ENCODE measurements at regions not wholly inside any gene's neighbourhood (a gene's known extent, or its start where the extent isn't known, plus 50 kb on each side); places are given as distances from the start of the nearest gene placed in this dataset.
A peak's percentile ranks its signal among the peaks of the same experiment; 100 is the strongest.
"Not testable (repeated sequence)": the region's sequence is repeated elsewhere in the genome, so short reads cannot be mapped to it uniquely, and the experiment has no call there.

- no peak for DNase-seq (ENCODE audit: low read depth, low spot score)
Measured at GRCh38 chr7:10577866-10578374, 395.8 kb upstream of the PHF14 start.

- no peak for DNase-seq (ENCODE audit: low read depth, low spot score)
Measured at GRCh38 chr7:10579561-10579960, 394.1 kb upstream of the PHF14 start.

GRCh38 chr7:10584886-10585285 lies 388.8 kb upstream of the PHF14 start:
- peak; percentile 14 for DNase-seq (ENCODE audit: low read depth, low spot score)

GRCh38 chr7:10588084-10588483 lies 385.6 kb upstream of the PHF14 start:
- no peak for DNase-seq (ENCODE audit: low read depth, low spot score)

- DNase-seq (ENCODE audit: low read depth, low spot score): no peak
Measured at GRCh38 chr7:10592604-10593003, 381.1 kb upstream of the PHF14 start.

- DNase-seq (ENCODE audit: low read depth, low spot score): no peak
Measured at GRCh38 chr7:10593080-10593479, 380.6 kb upstream of the PHF14 start.

- no peak for DNase-seq (ENCODE audit: low read depth, low spot score)
Measured at GRCh38 chr7:10596827-10597226, 376.8 kb upstream of the PHF14 start.

GRCh38 chr7:10604128-10604527 lies 369.5 kb upstream of the PHF14 start:
- no peak for DNase-seq (ENCODE audit: low read depth, low spot score)

GRCh38 chr7:10612950-10613349 lies 360.7 kb upstream of the PHF14 start:
- DNase-seq (ENCODE audit: low read depth, low spot score): no peak

- no peak for DNase-seq (ENCODE audit: low read depth, low spot score)
Measured at GRCh38 chr7:10618953-10619352, 354.7 kb upstream of the PHF14 start.

GRCh38 chr7:10632712-10633111 lies 341.0 kb upstream of the PHF14 start:
- DNase-seq (ENCODE audit: low read depth, low spot score): no peak

GRCh38 chr7:10634239-10634638 lies 339.4 kb upstream of the PHF14 start:
- DNase-seq (ENCODE audit: low read depth, low spot score): no peak

GRCh38 chr7:10637991-10638390 lies 335.7 kb upstream of the PHF14 start:
- no peak for DNase-seq (ENCODE audit: low read depth, low spot score)

- no peak for DNase-seq (ENCODE audit: low read depth, low spot score)
Measured at GRCh38 chr7:10643545-10643944, 330.1 kb upstream of the PHF14 start.

GRCh38 chr7:10644849-10645248 lies 328.8 kb upstream of the PHF14 start:
- DNase-seq (ENCODE audit: low read depth, low spot score): peak; percentile 0

- DNase-seq (ENCODE audit: low read depth, low spot score): no peak
Measured at GRCh38 chr7:10646194-10646593, 327.5 kb upstream of the PHF14 start.

- no peak for DNase-seq (ENCODE audit: low read depth, low spot score)
Measured at GRCh38 chr7:10648289-10648688, 325.4 kb upstream of the PHF14 start.

- DNase-seq (ENCODE audit: low read depth, low spot score): not testable (repeated sequence)
Measured at GRCh38 chr7:10649120-10649519, 324.6 kb upstream of the PHF14 start.

- no peak for DNase-seq (ENCODE audit: low read depth, low spot score)
Measured at GRCh38 chr7:10655031-10655430, 318.6 kb upstream of the PHF14 start.

GRCh38 chr7:10657201-10657600 lies 316.5 kb upstream of the PHF14 start:
- no peak for DNase-seq (ENCODE audit: low read depth, low spot score)

GRCh38 chr7:10657837-10658236 lies 315.8 kb upstream of the PHF14 start:
- no peak for DNase-seq (ENCODE audit: low read depth, low spot score)

GRCh38 chr7:10662491-10662890 lies 311.2 kb upstream of the PHF14 start:
- DNase-seq (ENCODE audit: low read depth, low spot score): no peak

GRCh38 chr7:10662982-10663884 lies 310.4 kb upstream of the PHF14 start:
- DNase-seq (ENCODE audit: low read depth, low spot score): no peak
